Urinary bladder (tissue), 3 donors: ENCODE measurements at regions not wholly inside any gene's neighbourhood (a gene's known extent, or its start where the extent isn't known, plus 50 kb on each side); places are given as distances from the start of the nearest gene placed in this dataset.
"Not testable (repeated sequence)": the region's sequence is repeated elsewhere in the genome, so short reads cannot be mapped to it uniquely, and the experiment has no call there.

Experiments
- DNase-seq: peaks from one replicate; pipeline ENCODE4 v3.0.0-alpha.2; 2015; ENCODE audit errors: extremely low spot score
- H3K27ac ChIP-seq: one replicate; pipeline ENCODE4 v1.5.1; 2013; ENCODE audit warnings: low read depth, mild to moderate bottlenecking, moderate library complexity
- H3K36me3 ChIP-seq: one replicate; pipeline ENCODE4 v1.6.1; 2013; ENCODE audit warnings: mild to moderate bottlenecking, moderate library complexity; ENCODE audit not compliant: insufficient read depth
- H3K4me1 ChIP-seq: one replicate; pipeline ENCODE4 v1.6.1; 2013; ENCODE audit warnings: mild to moderate bottlenecking, moderate library complexity; ENCODE audit not compliant: insufficient read depth
- H3K4me3 ChIP-seq: one replicate; pipeline ENCODE4 v1.5.1; 2013; ENCODE audit warnings: low read depth, low read length
- WGBS: extraction: QIAGEN DNeasy Blood & Tissue Kit; methylation state at CpG from one replicate; pipeline ENCODE4 v1.1.7; 2013; 5-methylcytosine and 5-hydroxymethylcytosine counted together
- donor health status: healthy with polysubstance abuse.
- donor health status: healthy.

DNA sequence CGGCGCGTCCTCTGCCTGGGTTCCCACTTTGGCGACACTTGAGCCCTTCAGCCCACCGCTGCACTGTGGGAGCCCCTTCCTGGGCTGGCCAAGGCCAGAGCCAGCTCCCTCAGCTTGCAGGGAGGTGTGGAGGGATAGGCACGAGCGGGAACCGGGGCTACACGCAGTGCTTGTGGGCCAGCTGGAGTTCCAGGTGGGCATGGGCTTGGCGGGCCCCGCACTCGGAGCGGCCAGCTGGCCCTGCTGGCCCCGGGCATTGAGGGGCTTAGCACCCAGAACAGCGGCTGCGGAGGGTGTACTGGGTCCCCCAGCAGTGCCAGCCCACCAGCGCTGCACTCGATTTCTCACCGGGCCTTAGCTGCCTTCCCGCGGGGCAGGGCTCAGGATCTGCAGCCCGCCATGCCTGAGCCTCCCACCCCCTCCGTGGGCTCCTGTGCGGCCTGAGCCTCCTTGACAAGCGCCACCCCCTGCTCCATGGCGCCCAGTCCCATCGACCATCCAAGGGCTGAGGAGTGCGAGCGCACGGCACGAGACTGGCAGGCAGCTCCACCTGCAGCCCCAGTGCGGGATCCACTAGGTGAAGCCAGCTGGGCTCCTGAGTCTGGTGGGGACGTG is 313.2 kb upstream of the TMEFF2 start:
- H3K4me3 ChIP-seq, H3K27ac ChIP-seq, H3K4me1 ChIP-seq, H3K36me3 ChIP-seq, DNase-seq: not testable (repeated sequence)
- 96% methylated on average over 33 of the region's 33 CpGs for WGBS

DNA sequence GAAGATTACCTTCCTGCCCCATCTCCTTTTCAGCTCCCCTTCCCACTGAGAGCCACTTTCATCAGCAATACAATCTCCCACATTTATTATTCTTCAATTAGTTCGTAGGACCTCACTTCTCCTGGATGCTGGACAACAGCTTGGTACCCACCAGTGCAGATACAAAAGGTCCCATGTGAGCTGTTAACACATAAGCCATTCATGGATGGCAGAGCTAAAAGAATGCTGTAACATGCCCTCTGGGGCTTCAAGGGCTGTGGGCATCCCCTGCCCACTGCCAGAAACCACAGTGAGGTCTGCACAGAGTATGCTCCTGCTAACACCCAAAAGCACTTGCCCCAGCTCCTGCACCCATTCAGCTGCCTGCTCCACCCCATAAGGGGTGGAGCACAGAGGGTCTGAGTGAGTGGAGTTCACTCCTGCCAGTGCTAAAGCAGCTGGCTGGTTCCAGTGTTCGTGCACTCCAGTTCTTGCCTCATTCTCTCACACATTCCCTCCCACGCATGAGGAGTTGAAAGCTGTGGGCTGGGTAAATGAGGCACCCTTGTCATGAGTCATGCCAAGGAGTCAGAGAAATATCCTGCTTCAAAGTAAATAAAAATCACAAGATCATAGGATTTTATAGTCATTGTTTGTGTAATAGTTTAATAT is 305.9 kb upstream of the TMEFF2 start:
- 43% methylated on average over 3 of the region's 3 CpGs for WGBS
- DNase-seq = no peak
- Histone ChIP-seq H3K4me1 (no peaks in the 10 kb centered on the region), H3K27ac (no peak overlapping the region), H3K4me3 (no peak overlapping the region), H3K36me3 (no peaks in the 10 kb centered on the region)

DNA sequence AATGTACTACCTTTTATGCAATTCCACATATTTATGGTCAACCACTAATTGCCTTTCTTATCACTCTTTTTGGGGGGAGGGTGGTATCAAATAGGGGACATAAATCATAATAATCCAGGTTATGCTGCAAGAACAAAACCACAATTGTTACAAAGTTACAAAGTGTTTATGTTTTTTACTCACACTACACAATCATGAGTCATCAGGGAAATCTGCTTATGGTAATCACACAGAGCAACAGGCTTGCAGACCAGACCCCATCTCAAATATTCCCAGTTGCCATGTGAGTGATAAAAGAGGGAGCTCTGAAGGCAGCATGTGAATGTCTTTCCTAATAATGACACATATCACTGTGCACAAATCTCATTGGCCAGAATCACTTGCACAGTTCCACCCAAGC is 304.7 kb upstream of the TMEFF2 start:
- Histone ChIP-seq H3K27ac (no peak overlapping the region), H3K4me1 (no peaks in the 10 kb centered on the region), H3K36me3 (no peaks in the 10 kb centered on the region), H3K4me3 (no peak overlapping the region)
- no peak for DNase-seq

DNA sequence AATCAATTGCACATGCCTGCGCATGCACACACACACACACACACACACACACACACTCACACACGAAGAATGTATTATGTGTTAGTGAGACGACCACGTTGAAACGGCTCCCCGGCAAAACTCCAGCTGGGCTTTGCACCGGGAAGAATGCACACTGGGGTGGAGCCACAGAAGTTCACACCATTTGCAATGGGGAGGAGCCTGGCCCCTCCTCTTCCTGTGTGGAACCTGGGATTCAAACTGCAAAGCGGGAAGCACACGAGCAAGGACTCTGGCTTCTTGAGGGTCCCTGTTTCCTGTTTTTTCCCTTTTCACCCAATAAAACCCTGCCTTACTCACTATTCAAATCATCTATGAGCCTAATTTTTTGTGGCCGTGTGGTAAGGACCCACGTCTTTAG is 304.0 kb upstream of the TMEFF2 start:
- H3K36me3 ChIP-seq = no peaks in the 10 kb centered on the region
- no peak overlapping the region for H3K4me3 ChIP-seq
- no peak for DNase-seq
- no peaks in the 10 kb centered on the region for H3K4me1 ChIP-seq
- no peak overlapping the region for H3K27ac ChIP-seq
- WGBS = 81% methylated on average over 11 of the region's 11 CpGs

DNA sequence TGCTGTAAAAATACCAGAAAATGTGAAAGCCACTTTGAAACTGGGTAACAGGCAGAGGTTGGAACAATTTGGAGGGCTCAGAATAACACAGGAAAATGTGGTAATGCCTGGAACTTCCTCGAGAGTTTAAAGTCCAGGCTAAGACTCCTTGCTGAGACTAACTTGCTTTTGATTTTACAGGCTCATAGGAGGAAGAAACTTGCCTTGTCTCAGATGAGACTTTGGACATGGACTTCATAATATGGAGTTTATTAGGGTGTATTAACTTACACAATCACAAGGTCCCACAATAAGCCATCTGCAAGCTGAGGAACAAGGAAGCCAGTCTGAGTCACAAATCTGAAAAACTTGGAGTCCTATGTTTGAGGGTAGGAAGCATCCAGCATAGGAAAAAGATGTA is 293.4 kb upstream of the TMEFF2 start:
- H3K4me1 ChIP-seq, H3K27ac ChIP-seq, H3K4me3 ChIP-seq, DNase-seq, H3K36me3 ChIP-seq: not testable (repeated sequence)
- WGBS = 48% methylated on average over 1 of the region's 1 CpG

DNA sequence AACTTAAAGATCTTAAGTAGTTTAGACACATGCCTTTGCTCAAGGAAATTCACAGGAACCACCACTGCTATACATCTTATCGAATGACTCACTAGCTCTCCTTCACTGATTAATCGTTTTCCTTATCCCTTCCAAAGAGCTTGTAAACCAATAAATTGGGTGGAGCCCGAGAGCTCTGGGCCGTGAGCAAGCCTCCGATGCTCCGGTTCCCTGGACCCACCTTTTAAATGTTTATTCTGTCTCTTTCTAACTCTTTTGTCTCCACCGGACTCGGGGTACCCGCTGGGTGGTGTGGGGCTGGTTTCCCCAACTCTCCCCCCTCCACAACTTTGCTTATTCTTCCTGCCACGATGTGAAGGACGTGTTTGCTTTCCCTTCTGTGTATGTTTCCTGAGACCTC is 292.9 kb upstream of the TMEFF2 start:
- H3K4me1 ChIP-seq = no peaks in the 10 kb centered on the region
- H3K4me3 ChIP-seq = no peak overlapping the region
- DNase-seq = no peak
- 86% methylated on average over 11 of the region's 11 CpGs for WGBS
- no peaks in the 10 kb centered on the region for H3K36me3 ChIP-seq
- H3K27ac ChIP-seq = no peak overlapping the region

DNA sequence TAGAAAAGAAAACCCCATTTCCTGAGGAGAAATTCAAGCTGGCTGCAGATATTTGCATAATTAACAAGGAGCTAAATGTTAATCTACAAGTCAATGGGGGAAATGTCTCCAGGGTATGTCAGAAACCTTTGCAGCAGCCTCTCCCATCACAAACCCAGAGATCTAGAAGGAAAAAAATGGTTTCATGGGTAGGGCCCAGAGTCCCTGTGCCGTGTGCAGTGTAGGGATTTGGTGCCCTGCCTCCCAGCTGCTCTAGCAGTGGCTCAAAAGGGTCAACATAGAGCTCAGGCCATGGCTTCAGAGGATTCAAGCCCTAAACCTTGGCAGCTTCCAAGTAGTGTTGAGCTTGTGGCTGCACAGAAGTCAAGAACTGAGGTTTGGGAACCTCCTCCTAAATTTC is 290.2 kb upstream of the TMEFF2 start:
- 62% methylated on average over 1 of the region's 1 CpG for WGBS
- no peak overlapping the region for H3K27ac ChIP-seq

DNA sequence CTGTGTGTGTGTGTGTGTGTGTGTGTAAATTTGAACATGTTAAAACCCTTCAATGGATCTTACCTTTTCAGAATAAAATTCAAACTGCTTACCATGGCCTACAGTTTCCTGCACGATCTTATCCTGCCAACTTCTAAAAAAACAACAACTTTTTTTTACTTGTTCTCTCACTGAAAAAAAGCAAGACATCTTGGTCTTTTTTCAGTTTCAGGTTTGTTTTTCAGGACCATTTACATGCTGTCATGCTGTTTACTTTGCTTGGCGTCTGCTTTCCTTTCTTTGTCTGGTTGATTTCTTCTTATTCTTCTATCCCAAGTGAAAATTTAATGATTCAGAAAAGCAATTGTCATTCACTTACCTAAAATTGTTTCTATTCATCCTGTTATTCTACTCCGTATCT is 286.3 kb upstream of the TMEFF2 start:
- Histone ChIP-seq H3K4me3 (no peak overlapping the region), H3K36me3 (no peaks in the 10 kb centered on the region), H3K4me1 (no peaks in the 10 kb centered on the region), H3K27ac (no peak overlapping the region)
- 74% methylated on average over 3 of the region's 3 CpGs for WGBS
- DNase-seq = no peak

More for the DNA sequence above, 290.2 kb upstream of the TMEFF2 start:
- DNase-seq = no peak
- Histone ChIP-seq H3K4me1 (no peaks in the 10 kb centered on the region), H3K36me3 (no peaks in the 10 kb centered on the region), H3K4me3 (no peak overlapping the region)

DNA sequence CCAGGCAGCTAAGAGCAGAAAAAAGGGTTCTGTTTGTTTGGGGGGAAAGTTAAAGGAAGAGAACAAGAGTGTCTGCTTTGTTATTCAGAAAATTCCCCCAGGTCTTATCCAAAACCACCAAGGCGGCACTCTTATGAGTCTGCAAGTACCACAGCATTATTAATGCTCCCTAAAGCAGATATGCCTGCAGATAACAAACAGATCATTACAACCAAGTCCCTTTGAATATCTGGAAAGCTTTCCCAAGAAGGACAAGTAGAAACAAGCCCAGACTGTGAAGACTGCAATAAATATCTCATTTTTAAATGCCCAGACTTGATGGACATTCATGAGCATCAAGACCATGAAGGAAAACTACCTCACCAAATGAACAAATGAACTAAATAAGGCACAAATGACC is 278.6 kb upstream of the TMEFF2 start:
- no peak for DNase-seq
- 3% methylated on average over 1 of the region's 1 CpG for WGBS
- Histone ChIP-seq H3K36me3 (no peaks in the 10 kb centered on the region), H3K4me3 (no peak overlapping the region), H3K27ac (no peak overlapping the region), H3K4me1 (no peaks in the 10 kb centered on the region)

DNA sequence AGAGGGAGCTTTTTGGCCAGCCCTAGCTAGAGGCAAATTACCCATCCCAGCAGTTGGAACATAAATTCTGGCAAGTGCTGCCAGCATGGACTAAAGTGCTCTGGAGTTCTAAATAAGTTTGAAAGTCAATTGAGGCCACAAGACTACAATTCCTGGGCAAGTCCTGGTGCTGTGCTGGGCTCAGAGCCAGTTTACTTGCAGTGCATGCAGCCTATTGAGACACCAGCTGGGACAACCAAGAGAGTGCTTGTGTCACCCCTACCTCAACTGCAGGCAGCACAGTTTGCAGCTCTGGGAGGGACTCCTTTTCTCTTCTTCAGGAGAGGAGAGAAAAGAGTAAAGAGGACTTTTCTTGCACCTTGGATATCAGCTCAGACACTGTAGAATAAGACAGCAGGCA is 277.2 kb upstream of the TMEFF2 start:
- no peak overlapping the region for H3K4me3 ChIP-seq
- no peak overlapping the region for H3K27ac ChIP-seq
- no peak for DNase-seq
- no peaks in the 10 kb centered on the region for H3K4me1 ChIP-seq
- H3K36me3 ChIP-seq = no peaks in the 10 kb centered on the region

DNA sequence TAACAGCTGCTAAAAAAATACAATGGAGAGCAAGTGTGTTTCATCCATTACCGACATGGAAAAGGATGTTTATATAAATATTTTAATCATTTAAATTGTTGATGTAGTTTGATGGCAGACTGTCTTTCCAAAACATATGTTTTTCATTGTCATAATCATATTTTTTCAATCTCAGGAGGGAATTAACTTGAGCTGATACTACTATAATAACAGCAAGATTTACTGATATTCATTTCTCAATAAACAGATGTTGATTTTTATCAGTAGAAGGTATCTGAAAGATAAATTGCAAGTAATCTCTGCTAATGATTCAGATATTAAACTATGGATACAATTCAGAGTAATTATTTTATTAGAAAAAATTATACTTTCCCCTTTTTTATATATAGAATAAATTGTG is 274.9 kb upstream of the TMEFF2 start:
- Histone ChIP-seq H3K27ac (no peak overlapping the region), H3K4me3 (no peak overlapping the region), H3K4me1 (no peaks in the 10 kb centered on the region), H3K36me3 (no peaks in the 10 kb centered on the region)
- DNase-seq = no peak
- WGBS = 41% methylated on average over 1 of the region's 1 CpG

DNA sequence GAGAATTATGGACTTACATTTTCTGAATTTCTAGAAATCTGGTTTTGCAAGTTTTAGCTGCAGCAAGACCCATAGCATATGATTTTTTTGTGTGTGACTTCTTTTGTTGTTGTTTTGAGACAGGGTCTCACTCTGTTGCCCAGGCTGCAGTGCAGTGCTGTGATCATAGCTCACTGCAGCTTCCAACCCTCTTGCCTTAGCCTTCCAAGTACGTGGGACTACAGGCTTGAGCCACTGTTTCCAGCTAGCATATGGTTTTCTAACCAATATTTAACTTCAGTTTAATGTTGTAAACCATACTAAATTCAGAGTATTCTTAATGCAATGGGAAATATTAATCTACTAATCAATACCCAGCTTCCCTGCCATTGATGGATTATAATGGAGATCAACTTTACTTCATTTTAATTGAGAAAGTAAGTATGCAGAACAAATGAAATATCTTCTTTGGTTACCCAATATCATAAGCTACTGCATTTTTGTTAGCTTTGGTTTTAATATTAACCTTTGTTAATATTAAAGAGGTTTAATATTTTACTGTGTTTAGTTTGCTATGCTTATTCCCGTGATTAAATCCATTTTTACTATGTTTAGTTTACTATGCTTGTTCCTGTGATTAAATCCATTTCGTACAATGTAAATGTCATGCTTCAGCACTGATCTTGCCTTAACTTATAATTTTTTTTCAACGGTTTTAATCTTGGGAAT is 273.4 kb upstream of the TMEFF2 start:
- WGBS = 50% methylated on average over 4 of the region's 4 CpGs
- H3K4me1 ChIP-seq = no peaks in the 10 kb centered on the region
- DNase-seq = no peak
- no peaks in the 10 kb centered on the region for H3K36me3 ChIP-seq
- no peak overlapping the region for H3K27ac ChIP-seq
- H3K4me3 ChIP-seq = no peak overlapping the region

DNA sequence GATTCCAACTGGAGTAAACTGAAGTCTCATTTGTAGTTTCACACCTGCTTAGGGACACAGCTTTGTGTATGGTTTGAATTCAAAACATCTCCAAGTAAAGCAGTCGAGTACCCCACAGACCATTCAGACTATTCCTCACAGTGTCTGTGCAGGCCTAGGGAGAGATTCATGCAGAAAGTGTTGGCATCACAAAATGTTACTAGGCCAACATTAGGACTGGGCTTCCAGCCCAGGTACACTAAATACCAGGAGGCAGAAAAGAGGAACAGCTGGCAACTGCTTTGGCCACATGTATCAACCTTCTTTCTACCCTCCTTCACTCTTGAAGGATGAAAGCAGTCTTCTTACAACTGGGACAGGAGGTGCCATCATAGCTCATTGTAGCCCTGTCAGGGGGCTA is 270.4 kb upstream of the TMEFF2 start:
- Histone ChIP-seq H3K4me3 (no peak overlapping the region), H3K4me1 (no peaks in the 10 kb centered on the region), H3K27ac (no peak overlapping the region), H3K36me3 (no peaks in the 10 kb centered on the region)
- WGBS = 91% methylated on average over 1 of the region's 1 CpG
- DNase-seq = no peak

DNA sequence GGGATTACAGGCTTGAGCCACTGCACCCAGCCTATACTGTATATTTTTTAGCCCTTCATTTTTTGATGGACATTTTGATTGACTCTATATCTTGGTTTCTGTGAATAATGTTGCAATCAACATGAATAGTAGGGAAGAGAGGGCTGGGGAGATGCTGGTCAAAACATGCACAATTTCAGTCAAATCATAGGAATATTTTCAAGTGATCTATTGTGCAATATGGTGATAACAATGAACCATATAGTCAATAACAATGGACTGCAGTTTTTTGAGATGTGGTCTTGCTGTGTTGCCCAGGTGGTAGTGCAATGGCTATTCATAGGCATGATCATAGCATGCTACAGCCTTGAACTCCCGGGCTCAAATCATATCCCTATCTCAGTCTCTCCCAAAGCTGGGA is 264.7 kb upstream of the TMEFF2 start:
- Histone ChIP-seq H3K27ac (no peak overlapping the region), H3K36me3 (no peaks in the 10 kb centered on the region), H3K4me1 (no peaks in the 10 kb centered on the region), H3K4me3 (no peak overlapping the region)
- DNase-seq = no peak
- 94% methylated on average over 1 of the region's 1 CpG for WGBS
